HG02623 (cell line): ENCODE measurements at regions not wholly inside any gene's neighbourhood (a gene's known extent, or its start where the extent isn't known, plus 50 kb on each side); places are given as distances from the start of the nearest gene placed in this dataset.
"Not testable (repeated sequence)": the region's sequence is repeated elsewhere in the genome, so short reads cannot be mapped to it uniquely, and the experiment has no call there.

Source experiments
- ATAC-seq: cut with Tn5 transposase; IDR thresholded peaks from one replicate; pipeline ENCODE4 v1.9.1; 2021; ENCODE audit warnings: moderate library complexity; ENCODE audit not compliant: unreplicated experiment

- no peak for ATAC-seq
Measured at GRCh38 chr4:179719766-179720450, 2277.7 kb upstream of the AGA start.

GRCh38 chr4:179726491-179726890 is 2284.3 kb upstream of the AGA start:
- not testable (repeated sequence) for ATAC-seq

GRCh38 chr4:179728305-179728704 is 2286.1 kb upstream of the AGA start:
- ATAC-seq: no peak

GRCh38 chr4:179736820-179737219 is 2294.6 kb upstream of the AGA start:
- ATAC-seq: not testable (repeated sequence)

GRCh38 chr4:179738822-179739221 is 2296.6 kb upstream of the AGA start:
- ATAC-seq: no peak

- ATAC-seq: no peak
Measured at GRCh38 chr4:179747218-179747910, 2305.1 kb upstream of the AGA start.

GRCh38 chr4:179748837-179749236 is 2306.6 kb upstream of the AGA start:
- ATAC-seq: no peak

GRCh38 chr4:179750374-179750773 is 2308.1 kb upstream of the AGA start:
- no peak for ATAC-seq

GRCh38 chr4:179751669-179752068 is 2309.4 kb upstream of the AGA start:
- no peak for ATAC-seq

GRCh38 chr4:179755322-179755721 is 2313.1 kb upstream of the AGA start:
- no peak for ATAC-seq

GRCh38 chr4:179757641-179758040 is 2315.4 kb upstream of the AGA start:
- ATAC-seq: no peak

GRCh38 chr4:179762840-179763239 is 2320.6 kb upstream of the AGA start:
- no peak for ATAC-seq

GRCh38 chr4:179766938-179767337 is 2324.7 kb upstream of the AGA start:
- ATAC-seq: no peak

GRCh38 chr4:179768996-179769395 is 2326.8 kb upstream of the AGA start:
- ATAC-seq: no peak

GRCh38 chr4:179797738-179798137 is 2355.5 kb upstream of the AGA start:
- no peak for ATAC-seq

- ATAC-seq: no peak
Measured at GRCh38 chr4:179803857-179804256, 2361.6 kb upstream of the AGA start.

- no peak for ATAC-seq
Measured at GRCh38 chr4:179804440-179804839, 2362.2 kb upstream of the AGA start.

- ATAC-seq: no peak
Measured at GRCh38 chr4:179817317-179817716, 2375.1 kb upstream of the AGA start.

- no peak for ATAC-seq
Measured at GRCh38 chr4:179823342-179823741, 2381.1 kb upstream of the AGA start.

- no peak for ATAC-seq
Measured at GRCh38 chr4:179831274-179831673, 2389.0 kb upstream of the AGA start.

GRCh38 chr4:179836179-179837075 is 2394.2 kb upstream of the AGA start:
- no peak for ATAC-seq

GRCh38 chr4:179843370-179843769 is 2399.8 kb upstream of the TENM3 start:
- no peak for ATAC-seq
